Testis (tissue), 2 donors: ENCODE measurements at regions not wholly inside any gene's neighbourhood (a gene's known extent, or its start where the extent isn't known, plus 50 kb on each side); places are given as distances from the start of the nearest gene placed in this dataset.

Experiments
- DNase-seq: peaks from one replicate; pipeline ENCODE4 v3.0.0-alpha.2; 2019
- H3K27ac ChIP-seq, 2 donors: fragments of 200-600 bp; sonication (generic); one replicate each; pipeline ENCODE4 v1.5.1; 2019
- H3K27me3 ChIP-seq: fragments of 200-600 bp; sonication (generic); one replicate; pipeline ENCODE4 v1.5.1; 2019
- H3K36me3 ChIP-seq: fragments of 200-600 bp; sonication (generic); one replicate; pipeline ENCODE4 v1.5.1; 2017; ENCODE audit warnings: low read depth; ENCODE audit errors: missing control alignments
- H3K4me1 ChIP-seq: fragments of 200-600 bp; sonication (generic); one replicate; pipeline ENCODE4 v1.5.1; 2019
- H3K4me3 ChIP-seq, 2 donors: fragments of 200-600 bp; sonication (generic); one replicate each; pipeline ENCODE4 v1.5.1; 2017 to 2019
- H3K9me3 ChIP-seq: fragments of 200-600 bp; sonication (generic); one replicate; pipeline ENCODE4 v1.5.1; 2017
- POLR2A ChIP-seq: fragments of 450-650 bp; IDR thresholded peaks from one replicate; pipeline ENCODE4 v1.6.1; 2017; ENCODE audit warnings: antibody characterized with exemption, mild to moderate bottlenecking, moderate library complexity
- WGBS, 2 donors: methylation state at CpG; one replicate each; pipeline ENCODE4 v1.1.5; 2018; 5-methylcytosine and 5-hydroxymethylcytosine counted together
- intact Hi-C: fragments of 100-400 bp; cut with DNase I; formaldehyde crosslinking; loops from one replicate; pipeline ENCODE4 v1.15.1; 2023; ENCODE audit warnings: low total_unique reads
- TF ChIP-seq, protein P1 (sequence below), 3 experiments: fragments of 450-650 bp in 2 of 3; fragments of 200-600 bp in 1 of 3; sonication (generic) in 1 of 3; IDR thresholded peaks; one replicate each; pipeline ENCODE4 v1.5.1; 2016 to 2019; ENCODE audit warnings: antibody characterized with exemption in 3 of 3, mild to moderate bottlenecking in 2 of 3, moderate library complexity in 1 of 3

DNA sequence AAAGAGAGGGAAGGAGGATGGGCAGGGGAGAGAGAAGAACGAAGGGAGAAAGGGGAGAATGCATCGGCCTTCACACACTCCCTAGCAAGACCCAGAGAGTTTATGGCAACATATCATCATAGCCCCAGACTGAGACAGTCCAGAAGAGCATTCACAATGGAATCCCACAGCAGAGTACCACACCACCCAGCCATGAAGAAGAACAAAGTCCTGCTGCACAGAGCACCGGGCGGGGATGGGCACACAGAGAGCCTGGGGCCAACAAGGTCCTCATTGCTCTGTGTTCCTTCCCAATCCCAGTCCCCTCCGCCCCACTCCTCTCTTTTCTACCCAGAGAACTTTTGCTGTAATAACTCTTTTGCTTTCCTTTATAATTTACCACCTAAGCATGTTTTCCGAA, 118.1 kb upstream of the TMPRSS2 start:
- WGBS, 2 donors: 81 to 87% methylated on average over 6 of the region's 6 CpGs
- intact Hi-C loops: no loop called here

DNA sequence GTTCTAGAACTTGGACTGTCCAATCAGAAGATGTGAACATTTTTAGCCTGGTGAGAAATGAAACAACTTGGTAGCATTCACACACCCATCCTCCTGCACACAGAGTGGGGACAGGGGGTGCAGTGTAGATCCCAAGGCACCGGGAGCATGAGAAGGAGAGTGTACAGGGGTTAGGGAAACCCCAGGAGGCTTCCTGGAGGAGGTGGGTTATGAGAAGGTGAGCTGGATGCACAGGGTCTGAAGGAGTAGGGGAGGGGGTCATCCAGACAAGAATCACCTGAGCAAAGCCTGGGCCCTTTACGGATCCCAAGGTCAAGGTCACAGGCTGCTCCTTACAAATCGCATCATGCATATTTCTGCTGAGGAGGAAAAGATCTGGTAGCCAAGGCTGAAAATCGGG, 117.5 kb upstream of the TMPRSS2 start:
- Histone ChIP-seq H3K4me3 (no peak overlapping the region), H3K9me3 (no peaks in the 10 kb centered on the region), H3K36me3 (no peaks in the 10 kb centered on the region), H3K4me1 (no peaks in the 10 kb centered on the region), H3K27me3 (no peaks in the 10 kb centered on the region), H3K27ac (no peak overlapping the region)
- TF ChIP-seq POLR2A: no peak
- TF ChIP-seq, protein P1, sequence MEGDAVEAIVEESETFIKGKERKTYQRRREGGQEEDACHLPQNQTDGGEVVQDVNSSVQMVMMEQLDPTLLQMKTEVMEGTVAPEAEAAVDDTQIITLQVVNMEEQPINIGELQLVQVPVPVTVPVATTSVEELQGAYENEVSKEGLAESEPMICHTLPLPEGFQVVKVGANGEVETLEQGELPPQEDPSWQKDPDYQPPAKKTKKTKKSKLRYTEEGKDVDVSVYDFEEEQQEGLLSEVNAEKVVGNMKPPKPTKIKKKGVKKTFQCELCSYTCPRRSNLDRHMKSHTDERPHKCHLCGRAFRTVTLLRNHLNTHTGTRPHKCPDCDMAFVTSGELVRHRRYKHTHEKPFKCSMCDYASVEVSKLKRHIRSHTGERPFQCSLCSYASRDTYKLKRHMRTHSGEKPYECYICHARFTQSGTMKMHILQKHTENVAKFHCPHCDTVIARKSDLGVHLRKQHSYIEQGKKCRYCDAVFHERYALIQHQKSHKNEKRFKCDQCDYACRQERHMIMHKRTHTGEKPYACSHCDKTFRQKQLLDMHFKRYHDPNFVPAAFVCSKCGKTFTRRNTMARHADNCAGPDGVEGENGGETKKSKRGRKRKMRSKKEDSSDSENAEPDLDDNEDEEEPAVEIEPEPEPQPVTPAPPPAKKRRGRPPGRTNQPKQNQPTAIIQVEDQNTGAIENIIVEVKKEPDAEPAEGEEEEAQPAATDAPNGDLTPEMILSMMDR (IDR thresholded peaks at IDR 0.05): no peak
- 47 to 73% methylated on average over 4 of the region's 4 CpGs for WGBS, 2 donors
- intact Hi-C loops: no loop called here
- no peak for DNase-seq

More for the DNA sequence above, 118.1 kb upstream of the TMPRSS2 start:
- no peaks in the 10 kb centered on the region for H3K36me3 ChIP-seq
- H3K27ac ChIP-seq: no peak overlapping the region
- no peaks in the 10 kb centered on the region for H3K27me3 ChIP-seq
- H3K4me1 ChIP-seq: no peaks in the 10 kb centered on the region
- TF ChIP-seq, protein P1 (IDR thresholded peaks at IDR 0.05): no peak
- no peak for TF ChIP-seq POLR2A
- no peaks in the 10 kb centered on the region for H3K9me3 ChIP-seq
- H3K4me3 ChIP-seq: no peak overlapping the region
- DNase-seq: no peak

DNA sequence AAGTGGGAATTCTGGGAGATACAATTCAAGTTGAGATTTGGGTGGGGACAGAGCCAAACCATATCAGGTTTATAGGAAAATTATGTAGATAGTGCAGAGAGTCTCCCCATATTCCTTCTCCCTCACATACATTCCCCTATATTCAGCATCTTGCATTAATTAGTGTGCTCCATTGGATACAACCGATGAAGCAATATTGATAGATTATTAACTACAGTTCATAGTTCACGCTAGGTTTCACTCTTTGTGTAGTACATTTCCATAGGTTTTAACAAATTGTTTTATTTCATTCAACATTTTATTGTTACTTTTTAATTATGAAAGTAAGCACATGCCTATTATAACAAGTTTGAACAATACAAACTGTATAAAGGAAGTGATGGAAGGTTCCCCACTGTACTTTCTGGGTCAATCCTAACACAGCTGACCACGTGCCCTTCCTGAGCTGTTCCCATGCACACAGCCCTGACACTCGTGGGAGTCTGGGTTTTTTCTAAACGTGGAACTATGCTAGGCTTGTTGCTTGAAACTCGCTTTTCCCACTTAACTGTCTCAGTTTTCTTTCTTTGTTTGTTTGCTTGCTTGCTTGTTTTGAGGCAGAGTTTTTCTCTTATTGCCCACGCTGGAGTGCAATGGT, 116.8 kb upstream of the TMPRSS2 start:
- DNase-seq: no peak
- TF ChIP-seq, protein P1 (IDR thresholded peaks at IDR 0.05): no peak
- no peak for TF ChIP-seq POLR2A
- Histone ChIP-seq H3K4me3 (no peak overlapping the region), H3K27ac (no peak overlapping the region), H3K27me3 (no peaks in the 10 kb centered on the region), H3K9me3 (no peaks in the 10 kb centered on the region), H3K36me3 (no peaks in the 10 kb centered on the region), H3K4me1 (no peaks in the 10 kb centered on the region)
- intact Hi-C loops: no loop called here
- WGBS, 2 donors: 71 to 74% methylated on average over 7 of the region's 7 CpGs

DNA sequence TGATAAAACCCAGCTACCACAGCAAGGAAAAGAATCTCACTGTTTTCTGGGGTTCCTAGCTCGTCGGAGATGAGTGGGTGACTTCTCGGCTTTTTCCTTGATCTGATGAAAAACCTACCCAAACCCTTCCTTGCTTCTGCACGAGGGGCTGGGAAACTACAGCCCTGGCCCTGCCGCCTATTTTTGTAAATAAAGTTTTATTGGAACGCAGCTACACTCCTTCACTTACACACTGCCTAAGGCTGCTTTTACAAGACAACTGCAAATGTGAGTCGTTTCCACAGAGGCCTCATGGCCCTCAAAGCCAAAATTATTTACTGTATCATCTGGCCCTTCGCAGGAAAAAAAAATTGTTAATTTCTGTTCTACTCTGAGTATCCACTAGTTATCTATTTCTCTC, 116.0 kb upstream of the TMPRSS2 start:
- WGBS, 2 donors: 93 to 94% methylated on average over 8 of the region's 8 CpGs
- H3K36me3 ChIP-seq: no peaks in the 10 kb centered on the region
- TF ChIP-seq, protein P1 (IDR thresholded peaks at IDR 0.05): no peak
- no peak for TF ChIP-seq POLR2A

DNA sequence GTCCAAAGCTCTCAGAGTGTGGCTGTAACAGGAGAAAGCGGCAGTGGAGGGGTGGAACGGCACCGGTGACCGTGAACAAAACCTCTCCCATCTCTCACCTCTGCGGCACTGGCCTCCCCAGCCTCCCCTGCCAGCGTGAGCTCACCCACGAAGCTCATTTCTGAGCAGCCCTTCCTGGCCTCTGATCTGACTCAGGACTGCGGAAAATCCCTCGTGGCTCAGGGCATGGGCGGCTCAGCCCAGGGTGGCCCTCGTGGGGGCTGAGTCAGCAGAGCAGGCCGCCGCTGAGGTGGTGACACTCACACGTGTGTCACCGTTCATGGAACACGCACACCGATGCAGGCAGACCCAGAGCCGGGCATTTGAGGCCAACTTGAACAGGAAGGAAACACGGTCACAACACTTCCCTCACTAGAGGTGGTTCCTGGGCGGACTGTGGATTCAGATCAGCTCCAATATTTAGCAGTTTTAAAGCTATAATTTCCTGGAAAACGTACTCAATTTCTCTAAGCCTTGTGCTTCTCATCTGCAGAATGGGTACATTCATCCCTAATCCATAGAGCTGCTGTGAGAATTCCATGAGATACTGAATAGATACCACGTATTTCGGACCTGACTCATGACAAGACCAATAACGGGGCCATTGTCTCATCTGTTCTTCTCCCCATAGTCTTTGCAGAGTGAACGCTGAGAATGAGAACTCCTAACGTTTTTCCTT, 115.0 kb upstream of the TMPRSS2 start:
- no peaks in the 10 kb centered on the region for H3K4me1 ChIP-seq
- intact Hi-C loops: no loop called here
- H3K9me3 ChIP-seq: no peaks in the 10 kb centered on the region
- TF ChIP-seq, protein P1 (IDR thresholded peaks at IDR 0.05): no peak
- TF ChIP-seq POLR2A: no peak
- no peak for DNase-seq
- 84 to 91% methylated on average over 15 to 26 of the region's 26 CpGs for WGBS, 2 donors
- no peak overlapping the region for H3K4me3 ChIP-seq
- no peaks in the 10 kb centered on the region for H3K36me3 ChIP-seq
- no peak overlapping the region for H3K27ac ChIP-seq
- H3K27me3 ChIP-seq: no peaks in the 10 kb centered on the region

More for the DNA sequence above, 116.0 kb upstream of the TMPRSS2 start:
- intact Hi-C loops: no loop called here
- Histone ChIP-seq H3K27ac (no peak overlapping the region), H3K27me3 (no peaks in the 10 kb centered on the region), H3K9me3 (no peaks in the 10 kb centered on the region), H3K4me3 (no peak overlapping the region), H3K4me1 (no peaks in the 10 kb centered on the region)
- DNase-seq: no peak
